GM12891 (cell line): ENCODE measurements at regions not wholly inside any gene's neighbourhood (a gene's known extent, or its start where the extent isn't known, plus 50 kb on each side); places are given as distances from the start of the nearest gene placed in this dataset.

Source experiments
- POLR2A ChIP-seq: IDR thresholded peaks from 2 replicates; pipeline ENCODE4 v1.6.1; 2011; ENCODE audit warnings: low read depth, low read length, control low read depth
- POLR2AphosphoS5 ChIP-seq: IDR thresholded peaks from 2 replicates; pipeline ENCODE4 v1.6.1; 2011; ENCODE audit warnings: low read depth, low read length, control low read depth

DNA sequence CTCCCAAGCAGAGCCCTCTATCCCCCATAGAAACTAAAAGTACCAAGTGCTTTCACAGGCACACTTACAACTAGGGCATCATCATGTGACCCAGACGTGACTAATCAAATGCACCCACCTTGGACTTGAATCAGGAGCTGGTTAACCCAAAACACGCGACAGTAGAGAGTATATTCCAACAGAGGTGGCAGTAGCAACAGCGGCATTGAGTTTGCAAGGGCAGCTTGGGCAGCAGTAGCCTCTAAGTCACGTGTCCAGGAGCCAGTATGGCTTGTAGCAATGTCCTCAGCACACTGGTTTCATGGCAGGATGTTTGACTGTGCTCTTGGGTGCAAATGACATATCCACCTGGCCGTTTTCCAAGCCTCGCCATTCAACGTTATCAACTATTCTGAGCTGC lies 73.4 kb upstream of the DNAH5 start:
- TF ChIP-seq POLR2A = no peak
- no peak for TF ChIP-seq POLR2AphosphoS5
